ENCODE measurements at regions not wholly inside any gene's neighbourhood (a gene's known extent, or its start where the extent isn't known, plus 50 kb on each side); places are given as distances from the start of the nearest gene placed in this dataset.

DNA sequence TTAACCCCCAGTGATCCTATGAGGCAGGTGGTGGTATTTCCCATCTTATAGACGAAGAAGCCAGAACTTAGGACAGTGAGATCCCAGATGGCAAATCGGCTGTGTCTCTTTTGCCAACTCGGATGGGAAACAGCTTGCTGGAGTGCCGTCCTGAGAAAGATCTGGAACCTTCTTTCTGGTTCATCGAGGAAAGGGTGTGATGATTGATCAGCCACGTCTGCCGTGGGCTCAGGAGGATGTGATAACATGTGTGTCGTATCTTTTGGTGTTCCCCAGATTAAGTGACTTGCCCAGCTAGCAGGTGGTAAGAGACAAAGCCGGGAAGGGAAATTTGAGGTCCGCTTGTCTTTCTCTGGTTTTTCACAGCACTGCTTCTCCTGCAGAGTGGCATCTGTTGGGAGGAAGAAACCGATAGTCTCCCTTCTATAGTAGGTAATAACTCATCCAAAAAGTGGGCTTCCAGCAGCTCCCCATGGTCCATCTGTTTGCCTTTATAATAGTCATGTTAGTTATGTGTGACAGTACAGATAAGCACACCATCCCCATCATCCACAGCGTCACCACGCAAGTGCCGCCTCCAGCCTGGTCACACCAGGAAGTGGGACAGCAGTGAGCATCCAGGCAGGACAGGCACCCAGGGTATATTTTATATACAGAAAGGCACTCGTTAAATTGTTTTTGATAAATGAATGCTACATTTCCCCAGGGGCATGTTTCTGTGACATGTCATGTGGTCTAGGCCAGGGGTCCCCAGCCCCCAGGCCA, 175.5 kb downstream of the KATNIP start:
- Mint-ChIP-seq H3K27me3 (no peaks in the 10 kb centered on the region), H3K4me3 (no peak overlapping the region), H3K27ac (no peak overlapping the region), H3K9me3 (no peaks in the 10 kb centered on the region), H3K36me3 (peaks cover 27% of the 10 kb centered on the region), H3K4me1 (no peaks in the 10 kb centered on the region)

DNA sequence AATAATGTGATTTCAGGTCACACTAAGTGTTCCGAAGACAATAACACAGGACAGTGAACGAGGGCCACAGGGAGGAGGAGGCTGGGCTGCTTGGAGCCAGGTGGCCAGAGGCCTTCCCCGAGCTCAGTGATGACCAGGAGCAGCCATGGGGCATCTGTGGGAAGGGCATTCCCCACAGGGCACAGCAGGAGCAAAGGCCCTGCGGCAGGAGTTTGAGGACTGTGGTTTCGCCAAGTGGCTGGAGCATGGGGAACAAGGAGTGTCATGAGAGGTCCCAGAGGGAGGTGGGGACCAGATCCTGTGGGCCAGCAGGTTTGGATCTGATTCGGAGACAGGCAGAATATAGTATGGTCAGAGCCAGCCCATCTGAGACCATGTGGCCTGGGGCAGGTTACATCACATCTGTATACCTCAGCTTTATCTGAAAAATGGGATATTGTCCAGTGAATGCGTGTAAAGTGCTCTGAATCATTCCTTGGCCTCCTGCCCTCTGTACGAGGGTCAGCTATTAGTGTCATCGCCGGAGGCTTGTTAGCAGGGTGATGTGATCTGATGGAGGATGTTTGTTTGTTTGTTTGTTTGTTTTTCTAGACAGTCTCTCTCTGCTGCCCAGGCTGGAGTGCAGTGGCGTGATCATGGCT, 176.8 kb downstream of the KATNIP start:
- Mint-ChIP-seq H3K27me3 (no peaks in the 10 kb centered on the region), H3K27ac (no peak overlapping the region), H3K36me3 (peaks cover 27% of the 10 kb centered on the region), H3K9me3 (no peaks in the 10 kb centered on the region), H3K4me1 (no peaks in the 10 kb centered on the region), H3K4me3 (peak overlapping the region in 1 of 4 donors; percentile 39)

DNA sequence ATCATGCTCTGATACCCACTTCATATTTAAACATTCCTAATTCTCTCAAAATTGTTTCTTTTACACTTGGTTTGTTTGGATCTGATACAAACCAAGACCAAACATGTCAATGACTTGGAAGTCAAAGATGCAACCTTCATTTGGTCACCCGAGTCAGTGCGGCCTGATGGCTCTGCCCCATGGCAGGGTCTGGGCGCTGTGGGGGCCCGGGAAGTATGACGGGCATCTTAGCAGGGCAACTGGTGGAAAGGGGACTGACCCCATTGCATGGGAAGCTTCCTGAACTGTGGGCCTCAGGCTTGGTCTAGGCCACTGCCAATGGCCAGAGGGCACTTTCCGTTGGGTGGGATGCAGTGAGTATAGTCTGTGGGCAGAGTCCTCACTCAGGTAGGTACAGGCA, 178.0 kb downstream of the KATNIP start:
- Mint-ChIP-seq H3K9me3 (no peaks in the 10 kb centered on the region), H3K27ac (no peak overlapping the region), H3K36me3 (peaks cover 25% of the 10 kb centered on the region), H3K27me3 (no peaks in the 10 kb centered on the region), H3K4me1 (no peaks in the 10 kb centered on the region), H3K4me3 (no peak overlapping the region)

DNA sequence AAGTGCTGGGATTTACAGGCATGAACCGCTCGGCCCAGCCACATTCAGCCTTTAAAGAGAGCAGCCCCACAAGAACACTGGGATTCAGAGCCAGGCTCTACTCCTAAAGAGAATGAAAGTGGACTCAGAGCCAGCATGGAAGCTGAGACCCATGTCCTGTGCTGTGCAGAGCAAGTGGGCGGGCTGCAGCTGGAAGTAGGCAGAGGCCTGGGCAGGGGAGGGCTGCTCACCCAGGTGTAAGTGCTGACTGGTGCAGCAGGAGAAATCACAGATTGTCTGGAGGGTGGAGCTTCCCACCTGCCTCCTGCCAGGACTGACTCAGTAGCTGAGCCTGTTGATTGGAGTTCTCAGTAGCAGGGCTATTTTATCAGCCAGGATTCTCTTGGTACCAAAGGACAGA, 178.7 kb downstream of the KATNIP start:
- Mint-ChIP-seq H3K9me3 (no peaks in the 10 kb centered on the region), H3K36me3 (peaks cover 21% of the 10 kb centered on the region), H3K27me3 (no peaks in the 10 kb centered on the region), H3K27ac (no peak overlapping the region), H3K4me3 (no peak overlapping the region), H3K4me1 (no peaks in the 10 kb centered on the region)

DNA sequence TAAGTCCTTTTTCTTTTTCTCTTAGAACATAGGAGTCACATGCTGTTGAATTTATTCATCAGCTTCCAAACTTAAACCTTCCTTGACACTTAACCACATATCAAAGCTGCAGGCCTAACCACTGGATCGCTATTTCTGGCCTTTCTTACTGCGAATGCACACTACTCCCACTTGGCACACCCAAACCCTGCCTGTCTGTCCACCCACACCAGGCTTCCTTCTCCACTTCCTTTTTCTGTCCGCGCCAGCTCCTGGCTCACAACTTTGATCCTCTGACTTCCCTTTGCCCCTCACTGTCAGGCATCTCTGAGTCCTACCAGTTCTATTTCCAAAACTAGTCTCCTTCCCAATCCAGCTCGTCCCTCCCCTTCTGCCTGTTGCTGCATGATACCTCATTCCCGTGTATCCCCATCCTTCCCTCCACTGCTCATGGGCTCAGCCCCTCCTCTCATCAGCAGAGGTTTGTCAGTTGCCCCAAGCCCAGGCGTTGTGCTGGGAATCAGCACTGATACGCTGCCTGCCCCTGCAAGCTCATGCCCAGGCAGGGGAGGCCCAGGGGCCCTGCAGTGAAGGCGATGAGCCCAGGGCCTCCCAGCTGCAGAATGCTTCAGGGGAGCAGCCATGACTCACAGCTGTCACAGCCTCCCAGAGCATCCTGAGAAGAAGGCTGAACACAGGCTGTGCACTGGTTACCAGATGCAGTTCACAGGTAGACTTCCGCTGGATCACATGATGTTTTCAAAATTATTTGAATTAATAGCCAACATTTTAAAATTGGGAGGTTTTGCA, 179.8 kb downstream of the KATNIP start:
- Mint-ChIP-seq H3K9me3 (no peaks in the 10 kb centered on the region), H3K27ac (no peak overlapping the region), H3K4me3 (no peak overlapping the region), H3K27me3 (no peaks in the 10 kb centered on the region), H3K36me3 (peaks cover 13% of the 10 kb centered on the region), H3K4me1 (no peaks in the 10 kb centered on the region)

DNA sequence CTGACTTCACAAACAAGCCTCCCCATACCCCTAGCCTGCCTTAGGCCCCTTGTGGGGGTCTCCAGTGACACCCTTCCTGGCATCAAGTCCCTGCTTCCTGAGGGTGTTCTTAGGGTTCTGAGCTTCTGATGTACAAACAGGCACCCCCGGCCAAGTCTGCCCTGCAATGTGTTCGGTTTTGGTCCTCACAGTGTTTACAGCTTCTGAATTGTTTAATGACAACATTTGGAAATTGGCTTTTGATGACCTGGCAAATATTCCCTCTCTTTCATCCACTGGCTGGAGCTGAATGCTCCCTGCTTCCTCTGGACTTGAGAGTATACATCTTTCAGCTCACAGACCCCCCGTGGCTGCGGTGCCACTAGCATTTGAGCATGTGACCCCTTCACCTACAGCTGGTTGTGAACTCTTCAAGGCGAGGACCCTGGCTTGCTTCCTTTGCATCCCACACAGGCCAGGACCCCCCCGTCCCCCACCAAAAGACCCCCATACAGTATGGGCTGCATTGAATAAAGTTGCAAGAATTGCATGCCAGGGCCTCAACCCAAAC, 180.8 kb downstream of the KATNIP start:
- H3K4me3 Mint-ChIP-seq: no peak overlapping the region
- H3K9me3 Mint-ChIP-seq: no peaks in the 10 kb centered on the region
- no peak overlapping the region for H3K27ac Mint-ChIP-seq
- peaks cover 9% of the 10 kb centered on the region for H3K36me3 Mint-ChIP-seq
- H3K4me1 Mint-ChIP-seq: no peaks in the 10 kb centered on the region
- H3K27me3 Mint-ChIP-seq: no peaks in the 10 kb centered on the region

DNA sequence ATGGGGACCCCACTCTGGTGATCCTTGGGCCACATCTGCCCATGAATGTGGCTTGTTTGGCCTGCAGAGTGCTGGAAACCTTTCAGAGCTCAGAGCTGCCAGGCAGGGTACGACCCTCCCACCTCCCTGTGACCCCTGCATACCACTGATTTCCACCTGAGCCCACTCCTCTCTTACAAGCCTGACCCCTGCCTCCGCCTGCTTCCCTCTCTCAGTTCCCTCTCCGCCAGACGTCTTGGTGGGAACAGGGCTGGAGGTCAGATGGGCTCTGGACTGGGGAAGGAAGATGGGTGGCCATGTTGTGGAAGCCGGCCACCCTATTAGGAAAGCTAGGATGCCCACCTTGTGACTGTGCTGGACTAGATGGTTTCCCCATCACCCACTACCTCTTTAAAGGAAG, 185.1 kb downstream of the KATNIP start:
- H3K4me3 Mint-ChIP-seq: no peak overlapping the region
- H3K4me1 Mint-ChIP-seq: peaks cover 0 to 2% (median 0%) of the 10 kb centered on the region in 3 donors
- H3K27ac Mint-ChIP-seq: no peak overlapping the region
- H3K36me3 Mint-ChIP-seq: peaks cover 17% of the 10 kb centered on the region
- H3K9me3 Mint-ChIP-seq: no peaks in the 10 kb centered on the region
- H3K27me3 Mint-ChIP-seq: no peaks in the 10 kb centered on the region

DNA sequence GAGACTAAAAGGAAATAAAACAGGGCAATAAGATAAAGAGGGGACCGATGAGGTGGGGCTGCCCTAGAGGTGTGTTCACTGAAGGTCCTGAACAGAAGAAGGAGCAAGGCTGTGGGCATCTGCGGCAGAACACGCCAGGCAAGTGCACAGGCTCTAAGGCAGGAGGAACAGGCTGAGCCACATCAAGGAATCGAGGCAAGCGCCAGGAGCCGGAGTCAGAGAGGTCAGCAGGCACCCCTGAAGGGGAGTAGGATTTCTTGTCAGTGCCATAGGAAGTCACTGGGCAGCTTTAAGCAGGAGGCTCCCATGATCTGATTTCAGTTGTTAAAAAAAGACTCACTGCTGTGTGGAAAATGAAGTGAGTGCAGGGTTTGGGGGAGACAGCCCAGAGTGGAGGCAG, 186.5 kb downstream of the KATNIP start:
- no peak overlapping the region for H3K27ac Mint-ChIP-seq
- H3K36me3 Mint-ChIP-seq: peaks cover 21% of the 10 kb centered on the region
- H3K27me3 Mint-ChIP-seq: no peaks in the 10 kb centered on the region
- no peak overlapping the region for H3K4me3 Mint-ChIP-seq
- H3K4me1 Mint-ChIP-seq: peaks cover 0 to 2% (median 0%) of the 10 kb centered on the region in 3 donors
- H3K9me3 Mint-ChIP-seq: no peaks in the 10 kb centered on the region

DNA sequence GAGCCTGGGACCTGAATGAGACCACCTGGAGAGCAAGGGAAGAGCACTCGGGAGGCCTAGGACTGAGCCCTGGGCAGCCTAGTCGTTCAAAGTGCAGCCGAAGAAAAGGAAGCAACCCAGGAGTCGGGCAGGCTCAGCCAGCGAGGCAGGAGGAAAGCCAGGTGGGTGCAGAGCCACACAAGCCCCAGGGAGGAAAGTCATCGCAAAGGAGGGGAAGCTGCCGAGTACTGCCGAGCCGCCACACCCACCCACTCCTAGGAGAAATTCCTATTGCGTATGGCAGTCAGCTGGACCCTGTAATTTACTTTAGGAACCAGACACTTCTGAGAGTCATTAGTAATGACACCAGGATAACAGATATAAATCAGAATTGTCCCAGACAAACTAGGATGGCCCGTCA, 187.6 kb downstream of the KATNIP start:
- peaks cover 23% of the 10 kb centered on the region for H3K36me3 Mint-ChIP-seq
- H3K4me1 Mint-ChIP-seq: peaks cover 0 to 2% (median 0%) of the 10 kb centered on the region in 3 donors
- H3K27ac Mint-ChIP-seq: no peak overlapping the region
- no peaks in the 10 kb centered on the region for H3K27me3 Mint-ChIP-seq
- H3K9me3 Mint-ChIP-seq: no peaks in the 10 kb centered on the region
- H3K4me3 Mint-ChIP-seq: no peak overlapping the region
